HEK293T (cell line): ENCODE measurements at regions not wholly inside any gene's neighbourhood (a gene's known extent, or its start where the extent isn't known, plus 50 kb on each side); places are given as distances from the start of the nearest gene placed in this dataset.

ENCODE experiments used
- BHLHE40 ChIP-seq: fragments of 450-650 bp; IDR thresholded peaks from 2 replicates; pipeline ENCODE4 v1.6.1; 2016; ENCODE audit warnings: mild to moderate bottlenecking, moderate library complexity, borderline replicate concordance
- ELF4 ChIP-seq: fragments of 450-650 bp; IDR thresholded peaks from 2 replicates; pipeline ENCODE4 v1.6.1; 2017; ENCODE audit warnings: antibody characterized with exemption
- FOXA1 ChIP-seq: fragments of 450-650 bp; IDR thresholded peaks from 2 replicates; pipeline ENCODE4 v1.6.1; 2016; ENCODE audit warnings: mild to moderate bottlenecking
- FOXM1 ChIP-seq: fragments of 450-650 bp; IDR thresholded peaks from 2 replicates; pipeline ENCODE4 v1.6.1; 2017; ENCODE audit warnings: mild to moderate bottlenecking, borderline replicate concordance
- LEF1 ChIP-seq: fragments of 450-650 bp; IDR thresholded peaks from 2 replicates; pipeline ENCODE4 v1.6.1; 2017; ENCODE audit warnings: mild to moderate bottlenecking, borderline replicate concordance
- NFRKB ChIP-seq: fragments of 450-650 bp; IDR thresholded peaks from 2 replicates; pipeline ENCODE4 v1.6.1; 2016; ENCODE audit warnings: mild to moderate bottlenecking, moderate library complexity
- PKNOX1 ChIP-seq: fragments of 450-650 bp; IDR thresholded peaks from 2 replicates; pipeline ENCODE4 v1.6.1; 2016
- SUZ12 ChIP-seq: fragments of 450-650 bp; IDR thresholded peaks from 2 replicates; pipeline ENCODE4 v1.6.1; 2016; ENCODE audit warnings: mild to moderate bottlenecking
- TARDBP ChIP-seq: fragments of 450-650 bp; IDR thresholded peaks from 2 replicates; pipeline ENCODE4 v1.6.1; 2016
- ZNF384 ChIP-seq: fragments of 450-650 bp; IDR thresholded peaks from 2 replicates; pipeline ENCODE4 v1.6.1; 2016

- TF ChIP-seq SUZ12 (no peak), FOXA1 (no peak), LEF1 (no peak), ZNF384 (no peak), TARDBP (no peak), ELF4 (no peak), NFRKB (no peak), BHLHE40 (no peak), FOXM1 (no peak), PKNOX1 (no peak)
Observed at GRCh38 chr4:140298001-140298400, 75.4 kb upstream of the SCOC start.
